Peyer's patch (tissue), 4 donors: ENCODE measurements at regions not wholly inside any gene's neighbourhood (a gene's known extent, or its start where the extent isn't known, plus 50 kb on each side); places are given as distances from the start of the nearest gene placed in this dataset.

Experiments used
- CTCF ChIP-seq, 6 experiments: fragments of 450-650 bp in 4 of 6; fragments of 200-600 bp in 2 of 6; sonication (generic) in 1 of 6; IDR thresholded peaks; one replicate each; pipeline ENCODE4 v1.5.1; 2017 to 2019; ENCODE audit warnings: antibody characterized with exemption in 6 of 6, mild to moderate bottlenecking in 3 of 6, moderate library complexity in 1 of 6
- POLR2A ChIP-seq, 2 donors: fragments of 450-650 bp; IDR thresholded peaks; one replicate each; pipeline ENCODE4 v1.5.1; 2017; ENCODE audit warnings: antibody characterized with exemption in 2 of 2, mild to moderate bottlenecking in 2 of 2, moderate library complexity in 2 of 2

- TF ChIP-seq CTCF (IDR thresholded peaks at IDR 0.05) (no peak), POLR2A (IDR thresholded peaks at IDR 0.05) (no peak)
Measured at GRCh38 chr6:170160031-170160627, 130.7 kb downstream of the DLL1 start.
